CD4-positive, alpha-beta T cell treated with Interleukin-12 subunit alpha and Interleukin-12 subunit beta, for 1 hour (primary cell): ENCODE measurements at regions not wholly inside any gene's neighbourhood (a gene's known extent, or its start where the extent isn't known, plus 50 kb on each side); places are given as distances from the start of the nearest gene placed in this dataset.
"Not testable (repeated sequence)": the region's sequence is repeated elsewhere in the genome, so short reads cannot be mapped to it uniquely, and the experiment has no call there.

Experiments used
- DNase-seq: peaks from one replicate; pipeline ENCODE4 v3.0.0-alpha.2; 2020

DNA sequence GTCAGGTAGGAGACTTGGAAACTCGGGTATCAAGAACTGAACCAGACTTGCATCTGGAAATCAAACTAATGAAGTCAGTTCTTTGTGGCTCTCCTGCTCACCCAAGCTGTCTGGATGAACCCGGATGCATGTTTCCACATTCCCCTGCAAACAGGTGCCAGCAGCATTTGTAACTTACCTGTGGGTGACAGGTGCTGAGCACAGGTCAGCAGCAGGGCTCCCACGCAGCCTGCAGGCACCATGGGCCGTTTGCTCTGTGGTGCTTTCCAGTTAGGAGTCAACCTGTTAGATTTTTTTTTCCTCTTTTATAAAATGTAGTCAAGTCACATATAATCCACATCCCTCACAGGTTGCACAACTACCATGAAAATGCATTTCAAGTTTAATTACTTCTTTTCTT lies 385.6 kb upstream of the ADGRL3 start:
- no peak for DNase-seq

DNA sequence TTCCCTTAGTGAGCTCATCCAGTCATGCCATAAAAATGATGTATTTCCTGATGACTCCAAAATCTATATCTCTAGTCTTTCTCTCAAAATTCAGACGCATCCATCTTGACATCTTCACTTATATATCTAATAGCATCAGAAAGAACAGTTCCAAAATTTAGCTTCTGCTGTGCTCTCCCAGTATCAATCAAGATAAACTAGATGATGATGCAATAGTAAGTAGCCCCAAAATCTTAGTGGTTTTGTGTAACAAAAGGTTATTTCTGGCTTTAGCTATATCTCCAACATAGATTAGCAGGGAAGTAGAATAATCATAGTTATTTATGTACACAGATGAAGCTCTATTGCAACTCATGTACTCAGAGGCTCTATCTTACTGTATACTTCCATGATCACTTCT lies 382.5 kb upstream of the ADGRL3 start:
- DNase-seq, result no peak

DNA sequence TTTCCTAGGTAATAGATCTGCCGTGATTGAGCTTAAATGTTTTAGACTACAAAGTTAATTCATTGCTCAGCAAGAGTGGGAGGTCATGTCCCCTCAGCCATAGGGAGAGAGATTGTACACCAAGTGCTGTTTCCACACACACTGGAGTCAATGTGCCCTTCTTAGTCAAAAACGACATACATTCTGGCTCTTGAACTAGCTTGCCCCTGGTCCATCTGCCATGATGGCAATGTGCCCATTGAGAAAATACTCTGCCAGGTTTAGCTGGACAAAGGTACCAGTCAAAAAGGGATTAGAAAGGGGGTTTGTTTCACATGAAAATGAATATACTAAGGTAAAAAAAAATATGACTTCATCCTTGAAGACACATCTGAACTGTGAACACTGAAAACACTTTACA lies 377.1 kb upstream of the ADGRL3 start:
- no peak for DNase-seq

DNA sequence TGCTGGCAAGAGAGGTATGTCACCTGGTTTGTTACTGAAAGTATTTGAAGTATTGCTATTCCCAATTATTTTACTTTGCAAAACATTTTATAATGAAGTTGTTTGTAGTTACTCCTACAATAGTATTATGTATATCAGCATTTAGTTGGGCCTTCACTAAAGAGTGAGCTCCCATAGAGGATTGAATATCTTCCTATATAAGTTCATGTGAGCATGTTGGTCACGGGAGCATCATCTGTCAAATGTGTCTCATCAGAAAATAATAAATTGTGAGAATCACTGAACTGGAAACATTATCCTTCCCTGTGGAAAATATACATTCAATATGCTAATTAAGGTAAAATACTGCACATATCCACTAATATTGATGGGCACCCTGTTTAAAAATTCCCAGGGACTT lies 360.1 kb upstream of the ADGRL3 start:
- DNase-seq, result no peak

DNA sequence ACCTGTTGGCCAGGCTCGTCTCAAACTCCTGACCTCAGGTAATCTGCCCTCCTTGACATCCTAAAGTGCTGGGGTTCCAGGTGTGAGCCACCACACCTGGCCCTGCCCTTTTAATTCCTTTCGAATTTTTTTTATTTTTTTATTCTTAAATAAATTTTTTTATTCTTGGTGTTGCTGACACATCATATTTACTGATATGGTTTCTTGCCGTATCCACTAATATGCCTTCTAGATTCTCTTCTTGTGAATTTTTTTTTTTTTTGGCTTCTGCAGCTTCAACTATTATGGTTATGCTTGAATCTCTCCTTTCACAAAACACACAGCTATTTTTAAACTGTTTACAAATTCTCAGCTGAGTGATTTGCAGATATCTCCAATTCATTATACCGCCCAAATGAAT lies 353.4 kb upstream of the ADGRL3 start:
- no peak for DNase-seq

GRCh38 chr4:60847614-60848013 lies 352.5 kb upstream of the ADGRL3 start:
- no peak for DNase-seq

DNA sequence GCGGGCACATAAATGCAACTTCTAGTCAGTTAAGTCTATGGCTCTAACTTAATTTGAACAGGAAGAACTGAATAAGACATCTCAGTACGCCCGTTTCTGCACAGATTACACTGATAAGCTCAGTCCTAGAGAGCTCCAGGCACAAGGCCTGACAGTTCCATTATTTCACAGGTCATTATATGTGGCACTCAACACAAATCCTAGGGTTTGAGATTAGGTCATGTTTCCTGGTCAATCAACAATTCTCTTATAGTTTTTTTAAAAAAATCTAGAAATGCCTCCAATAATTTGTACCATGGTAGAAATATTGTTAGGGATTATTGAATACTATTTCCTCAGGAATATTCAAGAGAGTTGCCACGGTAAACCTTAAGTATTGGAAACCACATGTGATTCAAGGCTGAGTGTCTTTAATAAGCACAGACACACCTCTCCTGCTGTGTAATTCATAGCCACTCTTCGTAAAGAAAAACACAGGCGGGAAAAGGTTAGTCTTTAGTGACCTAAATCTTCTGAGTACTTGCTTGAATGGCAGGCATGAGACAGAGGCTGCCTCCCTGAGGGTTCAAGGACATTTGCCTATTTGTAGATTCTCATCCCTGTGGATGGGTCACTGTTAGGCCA lies 342.9 kb upstream of the ADGRL3 start:
- no peak for DNase-seq

- no peak for DNase-seq
Measured at GRCh38 chr4:60863442-60863841, 336.7 kb upstream of the ADGRL3 start.

GRCh38 chr4:60865273-60865672 lies 334.9 kb upstream of the ADGRL3 start:
- no peak for DNase-seq

GRCh38 chr4:60868232-60868960 lies 331.7 kb upstream of the ADGRL3 start:
- DNase-seq, result no peak

- DNase-seq, result no peak
Measured at GRCh38 chr4:60879135-60879701, 320.9 kb upstream of the ADGRL3 start.

- DNase-seq, result no peak
Measured at GRCh38 chr4:60884587-60884986, 315.5 kb upstream of the ADGRL3 start.

DNA sequence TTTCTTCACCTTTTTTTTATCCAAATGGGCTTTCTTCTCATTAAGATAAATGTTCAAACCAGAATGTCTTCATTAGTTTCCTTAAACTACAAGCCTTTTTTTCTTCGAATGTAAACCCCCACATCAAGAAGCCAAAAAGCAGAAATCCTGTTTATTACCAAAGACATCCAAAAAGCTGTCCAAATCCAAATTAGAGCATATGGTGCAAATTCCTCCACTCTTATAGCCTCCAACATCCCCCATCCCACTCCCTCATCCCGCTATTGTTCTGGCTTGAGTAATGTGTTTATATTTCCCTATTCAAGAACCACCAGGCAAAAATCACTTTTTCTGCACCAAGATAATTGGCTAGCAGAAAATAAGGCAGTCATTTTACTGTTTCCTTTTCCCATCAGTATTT lies 315.1 kb upstream of the ADGRL3 start:
- DNase-seq, result no peak

DNA sequence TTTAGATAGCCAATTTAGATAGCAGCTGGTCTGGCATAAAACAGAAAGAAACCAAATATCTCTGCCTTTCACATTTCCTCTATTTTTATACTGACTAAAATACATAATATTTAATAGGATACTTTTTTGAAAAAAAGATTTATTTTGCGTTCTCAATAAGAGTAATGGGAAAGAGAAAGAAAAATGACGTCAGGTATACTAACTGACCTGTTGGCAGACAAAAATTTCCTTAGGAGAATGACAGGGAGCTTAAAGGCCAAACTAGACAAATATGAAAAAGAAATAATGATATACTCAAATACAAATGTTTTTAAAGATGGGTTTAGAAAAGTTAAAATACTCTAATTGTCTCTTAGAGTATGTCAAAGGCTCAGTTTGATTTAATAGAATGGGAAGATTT lies 309.4 kb upstream of the ADGRL3 start:
- no peak for DNase-seq

DNA sequence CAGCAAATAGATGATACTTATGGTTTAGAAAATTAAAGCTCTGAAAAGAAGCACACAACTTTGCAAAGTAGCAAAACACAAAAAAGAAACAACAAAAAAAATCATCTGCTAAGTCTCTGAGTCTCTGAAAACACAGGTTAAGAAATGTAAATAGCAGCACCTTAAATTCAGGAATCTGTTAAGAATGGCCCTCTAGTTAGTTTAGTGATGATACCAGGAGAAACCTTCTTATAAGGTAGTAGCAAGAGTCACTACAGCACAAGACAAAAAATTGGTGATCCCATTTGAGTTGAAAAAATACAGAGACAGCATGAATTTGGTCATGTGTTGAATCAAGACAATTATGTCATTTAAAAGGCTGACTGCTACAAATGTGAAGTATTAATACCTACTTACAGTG lies 308.2 kb upstream of the ADGRL3 start:
- DNase-seq, result no peak

DNA sequence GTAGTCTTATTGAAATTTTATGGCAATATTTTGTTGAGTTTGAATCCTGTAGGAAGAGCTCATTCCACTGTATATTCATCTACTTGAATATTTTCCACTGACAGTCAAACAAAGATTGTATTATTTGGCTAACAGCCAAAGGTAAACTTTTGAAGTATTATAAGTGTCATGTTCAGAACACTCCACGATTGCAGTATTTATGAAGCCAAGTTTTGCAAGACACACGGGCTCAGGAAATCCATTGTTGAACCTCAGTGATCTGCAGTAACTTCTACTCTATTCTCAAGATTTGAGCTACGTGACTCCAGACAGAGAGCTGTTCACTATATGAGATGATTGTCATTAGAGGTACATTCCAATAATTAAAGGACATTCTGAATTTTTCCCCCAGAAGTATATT lies 302.7 kb upstream of the ADGRL3 start:
- no peak for DNase-seq

DNA sequence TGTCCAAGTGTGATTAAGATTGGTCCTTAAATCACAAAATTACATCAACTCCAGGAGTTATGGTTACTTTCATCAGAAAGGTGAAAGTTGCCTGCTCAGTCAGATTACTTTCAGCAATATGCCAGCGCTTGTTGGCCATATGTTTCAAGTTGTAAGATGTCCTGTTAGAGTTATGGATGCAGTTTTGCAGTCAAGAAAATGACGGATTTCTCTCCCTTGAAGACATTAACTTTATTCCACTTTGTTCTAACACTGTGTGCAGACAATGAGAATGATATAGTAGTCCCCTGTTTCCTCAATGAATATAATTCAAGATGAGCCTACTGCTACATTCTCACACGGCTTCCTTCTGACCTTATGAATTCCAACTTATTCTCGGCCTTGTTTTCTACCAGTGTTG lies 295.0 kb upstream of the ADGRL3 start:
- no peak for DNase-seq

DNA sequence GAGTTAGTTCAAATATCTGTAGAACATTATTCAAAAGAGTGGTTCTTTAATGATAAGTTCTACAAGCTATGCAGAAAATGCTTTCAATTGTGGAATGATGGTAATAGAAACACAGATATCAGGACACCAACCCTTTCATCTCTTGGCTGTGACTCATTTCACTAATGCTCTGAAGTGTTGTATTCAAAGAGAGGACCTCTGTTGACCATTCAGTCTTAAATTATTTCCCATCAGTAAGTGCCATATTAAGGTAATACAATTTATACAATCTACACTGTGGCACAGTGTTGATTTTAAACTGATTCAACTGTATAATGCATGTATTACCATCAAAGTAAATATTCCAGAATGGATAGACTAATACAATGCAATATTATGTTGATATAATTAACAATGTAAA lies 289.0 kb upstream of the ADGRL3 start:
- DNase-seq, result no peak

DNA sequence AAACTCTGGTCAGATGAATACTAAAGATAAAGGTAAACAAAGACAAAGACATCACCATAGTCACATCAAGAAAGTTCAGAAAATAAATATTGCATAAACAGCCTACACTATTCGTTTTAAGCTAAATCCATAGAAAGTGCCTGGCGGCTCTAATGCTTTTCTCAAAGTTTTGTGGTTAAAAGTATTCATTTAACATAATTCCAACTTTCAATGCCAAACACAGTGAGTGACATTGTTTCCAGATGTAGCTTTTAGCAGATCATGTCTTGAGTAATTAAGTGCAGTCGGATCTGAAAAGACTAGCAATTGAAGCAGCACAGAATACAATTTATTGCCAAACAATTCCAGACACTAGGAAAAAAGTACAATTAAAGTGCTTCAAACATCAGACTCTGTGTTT lies 287.1 kb upstream of the ADGRL3 start:
- DNase-seq, result no peak

DNA sequence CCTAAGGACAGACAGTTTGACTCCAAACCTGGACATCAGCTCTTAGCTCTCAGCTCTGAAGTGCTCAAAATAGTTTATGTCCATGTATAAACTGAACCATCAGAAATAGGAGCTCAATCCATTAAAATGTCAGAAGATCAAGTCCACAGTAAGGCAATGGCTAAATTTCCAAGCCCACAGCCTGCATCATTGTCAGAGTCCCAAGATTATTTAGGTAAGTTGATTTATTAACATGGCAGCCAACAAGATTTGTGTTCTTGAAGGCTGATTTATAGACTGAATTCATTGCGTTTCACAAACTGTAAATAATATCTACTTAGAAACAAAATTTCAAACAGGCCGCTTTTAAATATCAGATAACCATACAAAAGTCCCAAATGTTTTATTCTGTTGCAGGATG lies 286.5 kb upstream of the ADGRL3 start:
- DNase-seq, result no peak

DNA sequence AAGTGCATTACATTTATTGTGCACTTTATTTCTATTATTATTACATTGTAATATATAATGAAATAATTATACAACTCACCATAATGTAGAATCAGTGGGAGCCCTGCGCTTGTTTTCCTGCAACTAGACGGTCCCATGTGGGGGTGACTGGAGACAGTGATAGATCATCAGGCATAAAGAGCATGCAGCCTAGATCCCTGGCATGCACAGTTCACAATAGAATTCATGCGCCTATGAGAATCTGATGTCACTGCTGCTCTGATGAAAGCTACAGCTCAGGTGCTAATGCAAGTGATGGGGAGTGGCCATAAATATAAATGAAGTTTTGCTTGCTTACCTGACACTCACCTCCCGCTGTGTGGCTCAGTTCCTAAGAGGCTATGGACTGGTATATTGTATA lies 278.4 kb upstream of the ADGRL3 start:
- not testable (repeated sequence) for DNase-seq

DNA sequence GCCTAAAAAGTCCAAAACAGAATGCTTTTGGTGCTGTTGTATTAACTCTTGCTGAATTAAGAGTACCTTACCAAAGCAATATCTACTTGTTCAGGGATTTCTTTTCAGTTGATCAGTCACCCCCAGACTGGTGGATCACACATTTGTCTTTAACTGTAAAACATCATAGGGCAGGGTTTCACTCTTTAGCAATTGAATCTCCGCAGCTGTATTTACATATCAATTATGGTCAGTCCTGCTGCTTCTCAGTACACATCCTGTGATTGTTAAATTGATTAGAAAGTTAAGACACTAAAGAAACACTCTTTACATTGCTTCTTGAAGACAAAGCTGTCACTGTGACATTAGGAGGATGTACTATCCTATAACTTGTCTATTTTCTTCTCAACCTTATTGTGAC lies 277.1 kb upstream of the ADGRL3 start:
- no peak for DNase-seq

DNA sequence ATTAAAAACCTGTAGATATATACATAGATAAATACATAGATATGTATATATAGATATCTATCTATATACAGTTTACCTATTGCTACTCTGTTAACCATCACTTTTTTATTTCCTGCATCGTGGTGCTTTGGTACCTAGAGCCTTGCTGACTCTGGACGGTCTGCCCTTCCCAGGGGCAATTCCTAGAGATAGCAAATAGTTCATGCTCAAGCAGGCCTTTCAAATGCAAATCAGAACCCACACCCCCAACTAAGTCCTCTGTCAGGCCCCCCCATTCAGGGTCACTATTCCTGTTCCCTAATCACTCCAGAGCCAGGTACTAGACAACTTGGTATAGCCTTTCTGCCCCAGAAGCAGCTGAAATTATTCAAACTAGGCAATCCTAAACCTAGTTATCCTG lies 273.5 kb upstream of the ADGRL3 start:
- DNase-seq, result no peak

DNA sequence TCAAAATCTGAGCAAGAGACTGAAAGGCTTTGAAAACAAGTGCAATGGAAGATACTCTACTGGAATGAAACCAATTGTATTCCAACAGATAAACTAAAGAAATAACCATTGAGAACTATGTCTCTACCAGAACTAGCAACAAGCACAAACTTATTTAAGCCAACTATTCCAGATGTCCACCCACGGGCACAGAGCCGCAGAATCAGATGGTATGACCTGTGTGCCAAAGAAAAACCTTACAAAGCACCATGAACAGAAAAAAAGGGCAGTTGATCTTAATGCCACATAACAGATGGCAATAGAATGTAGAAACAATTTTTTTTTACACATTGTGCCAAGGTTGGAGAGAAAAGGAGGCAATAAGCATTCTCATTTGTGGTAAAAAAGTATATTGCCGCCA lies 269.3 kb upstream of the ADGRL3 start:
- no peak for DNase-seq
